ENCODE measurements at regions not wholly inside any gene's neighbourhood (a gene's known extent, or its start where the extent isn't known, plus 50 kb on each side); places are given as distances from the start of the nearest gene placed in this dataset.

GRCh38 chr5:71838286-71838685, 119.2 kb downstream of the CARTPT start:
- Histone ChIP-seq H3K27me3 (ENCODE audit: control insufficient read depth in 4 of 4, insufficient read depth in 4 of 4, low read length in 3 of 4) (no peaks in the 10 kb centered on the region), H3K27ac (ENCODE audit: low read depth in 1 of 2, low read length in 2 of 2) (no peak overlapping the region), H3K9ac (ENCODE audit: low read depth in 1 of 2, low read length in 2 of 2) (no peak overlapping the region), H3K4me3 (ENCODE audit: low read depth in 1 of 3, low read length in 3 of 3) (no peak overlapping the region), H3K4me1 (ENCODE audit: control insufficient read depth in 4 of 4, insufficient read depth in 4 of 4, low read length in 3 of 4) (no peaks in the 10 kb centered on the region), H3K36me3 (ENCODE audit: control insufficient read depth in 4 of 4, insufficient read depth in 3 of 4, low read depth in 1 of 4, low read length in 3 of 4) (no peaks in the 10 kb centered on the region), H3K9me3 (ENCODE audit: control insufficient read depth in 4 of 4, low read length in 3 of 4) (no peaks in the 10 kb centered on the region)
- no peak for DNase-seq (ENCODE audit: low spot score)
- WGBS, result 92% methylated on average over 4 of the region's 4 CpGs
- no peak for TF ChIP-seq EGR1 (IDR thresholded peaks at IDR 0.05; ENCODE audit: low read depth in 2 of 2)
- no peak for TF ChIP-seq ZBTB33 (IDR thresholded peaks at IDR 0.05)
- no peak for TF ChIP-seq HNF4A (conservative IDR thresholded peaks at IDR 0.05)
- no peak for TF ChIP-seq MAX (IDR thresholded peaks at IDR 0.05)
- TF ChIP-seq SP1 (IDR thresholded peaks at IDR 0.05), result no peak
- no peak for TF ChIP-seq GABPA (IDR thresholded peaks at IDR 0.05 in 1 of 2, conservative IDR thresholded peaks at IDR 0.05 in 1 of 2)
- TF ChIP-seq REST (IDR thresholded peaks at IDR 0.05), result no peak

GRCh38 chr5:71839096-71839884, 120.2 kb downstream of the CARTPT start:
- H3K9ac ChIP-seq (ENCODE audit: low read depth in 1 of 2, low read length in 2 of 2), result no peak overlapping the region
- no peak for DNase-seq (ENCODE audit: low spot score)
- WGBS, result 83% methylated on average over 6 of the region's 6 CpGs
- H3K27me3 ChIP-seq (ENCODE audit: control insufficient read depth in 4 of 4, insufficient read depth in 4 of 4, low read length in 3 of 4), result no peaks in the 10 kb centered on the region
- H3K27ac ChIP-seq (ENCODE audit: low read depth in 1 of 2, low read length in 2 of 2), result no peak overlapping the region
- no peaks in the 10 kb centered on the region for H3K36me3 ChIP-seq (ENCODE audit: control insufficient read depth in 4 of 4, insufficient read depth in 3 of 4, low read depth in 1 of 4, low read length in 3 of 4)
- H3K4me3 ChIP-seq (ENCODE audit: low read depth in 1 of 3, low read length in 3 of 3), result no peak overlapping the region
- no peaks in the 10 kb centered on the region for H3K9me3 ChIP-seq (ENCODE audit: control insufficient read depth in 4 of 4, low read length in 3 of 4)
- H3K4me1 ChIP-seq (ENCODE audit: control insufficient read depth in 4 of 4, insufficient read depth in 4 of 4, low read length in 3 of 4), result no peaks in the 10 kb centered on the region
- TF ChIP-seq NR2F2 (IDR thresholded peaks at IDR 0.05) (no peak), YY1 (IDR thresholded peaks at IDR 0.05) (no peak), ATF3 (IDR thresholded peaks at IDR 0.05) (no peak), EGR1 (IDR thresholded peaks at IDR 0.05; ENCODE audit: low read depth in 2 of 2) (no peak), ZBTB33 (IDR thresholded peaks at IDR 0.05) (no peak), FOXA1 (IDR thresholded peaks at IDR 0.05) (no peak), GABPA (IDR thresholded peaks at IDR 0.05 in 1 of 2, conservative IDR thresholded peaks at IDR 0.05 in 1 of 2) (no peak), HNF4A (conservative IDR thresholded peaks at IDR 0.05) (no peak), MAX (IDR thresholded peaks at IDR 0.05) (no peak), SP1 (IDR thresholded peaks at IDR 0.05) (no peak), RXRA (IDR thresholded peaks at IDR 0.05) (no peak), TAF1 (conservative IDR thresholded peaks at IDR 0.05) (no peak), HNF4G (IDR thresholded peaks at IDR 0.05) (no peak), CTCF (IDR thresholded peaks at IDR 0.05; ENCODE audit: low read depth, low read length, missing input control) (no peak), RAD21 (IDR thresholded peaks at IDR 0.05) (no peak), REST (IDR thresholded peaks at IDR 0.05) (no peak)
